GM08714 (cell line): ENCODE measurements at regions not wholly inside any gene's neighbourhood (a gene's known extent, or its start where the extent isn't known, plus 50 kb on each side); places are given as distances from the start of the nearest gene placed in this dataset.

Experiments
- H3K4me3 ChIP-seq: fragments of 200-500 bp; sonication (Bioruptor generic); 2 replicates; pipeline ENCODE4 v1.5.1; 2014; ENCODE audit warnings: mild to moderate bottlenecking, low read length, inconsistent platforms
- ZNF274 ChIP-seq: IDR thresholded peaks from 2 replicates; pipeline ENCODE4 v1.6.1; 2012; ENCODE audit warnings: mild to moderate bottlenecking, low read depth, low read length

DNA sequence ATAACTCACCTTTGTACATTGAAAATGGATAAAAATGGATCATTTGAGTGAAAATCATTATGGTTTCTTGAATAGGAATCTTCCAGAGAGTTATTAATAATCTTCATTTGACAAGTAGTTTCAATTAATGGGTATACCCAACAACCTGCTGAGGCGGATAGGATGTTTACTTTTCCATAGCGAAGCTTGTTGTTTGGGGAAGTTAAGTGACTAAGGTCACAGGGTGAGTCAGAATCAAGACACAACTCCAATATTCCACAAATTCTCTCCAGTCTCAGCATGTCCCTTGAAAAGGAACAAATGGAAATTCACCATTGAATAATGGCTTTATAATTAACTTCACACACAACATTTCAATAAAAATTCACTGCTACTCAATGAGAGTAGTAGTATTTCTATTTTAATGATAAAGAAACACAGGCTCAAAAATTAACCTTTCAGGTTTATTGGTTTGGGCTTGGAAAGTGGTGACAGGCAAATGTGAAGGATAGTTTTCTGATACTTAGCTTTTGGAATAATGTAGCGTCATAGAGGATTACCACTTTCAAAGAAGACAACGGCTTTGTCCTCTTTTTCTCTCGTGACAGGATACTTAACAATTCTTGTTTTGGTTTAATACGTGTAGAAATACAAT, 211.3 kb downstream of the GPD2 start:
- no peak for TF ChIP-seq ZNF274
- H3K4me3 ChIP-seq, result no peak overlapping the region

DNA sequence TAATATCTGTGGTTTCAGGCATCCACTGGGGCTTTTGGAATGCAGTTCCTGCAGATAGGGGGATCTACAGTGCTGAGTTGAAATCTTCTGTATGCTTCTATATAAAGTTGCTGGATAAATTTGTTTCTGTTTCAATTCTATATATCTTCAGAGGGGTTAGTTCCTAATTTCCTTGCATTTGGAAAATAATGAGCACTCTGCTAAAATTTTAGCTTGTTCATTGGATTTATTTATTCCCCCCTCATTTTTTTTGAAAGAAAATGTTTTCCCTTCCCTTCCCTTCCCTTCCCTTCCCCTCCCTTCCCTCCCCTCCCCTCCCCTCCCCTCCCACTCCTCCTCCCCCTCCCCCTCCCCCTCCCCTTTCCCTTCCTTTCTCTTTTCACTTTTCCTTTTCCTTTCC, 212.3 kb downstream of the GPD2 start:
- no peak overlapping the region for H3K4me3 ChIP-seq
- no peak for TF ChIP-seq ZNF274

DNA sequence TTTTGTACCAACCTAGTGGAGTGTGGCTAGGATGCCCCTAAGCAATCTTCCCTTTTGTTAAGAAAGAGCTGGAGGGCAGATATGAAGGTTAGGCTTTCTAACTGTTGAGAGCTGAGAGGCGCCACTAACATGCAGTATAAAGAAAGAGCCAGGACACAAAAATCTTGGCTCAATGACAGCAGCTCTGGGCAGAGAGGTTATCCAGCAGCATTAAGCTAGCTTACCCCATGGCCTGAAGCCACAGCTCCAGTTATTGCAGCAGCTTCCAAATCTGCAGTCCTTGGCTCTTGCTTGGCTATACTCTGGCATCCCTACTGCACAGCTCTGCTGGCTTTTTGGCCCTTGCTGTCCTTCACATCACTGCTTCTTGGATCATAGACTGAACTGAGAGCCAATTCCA, 213.4 kb downstream of the GPD2 start:
- no peak overlapping the region for H3K4me3 ChIP-seq
- no peak for TF ChIP-seq ZNF274

DNA sequence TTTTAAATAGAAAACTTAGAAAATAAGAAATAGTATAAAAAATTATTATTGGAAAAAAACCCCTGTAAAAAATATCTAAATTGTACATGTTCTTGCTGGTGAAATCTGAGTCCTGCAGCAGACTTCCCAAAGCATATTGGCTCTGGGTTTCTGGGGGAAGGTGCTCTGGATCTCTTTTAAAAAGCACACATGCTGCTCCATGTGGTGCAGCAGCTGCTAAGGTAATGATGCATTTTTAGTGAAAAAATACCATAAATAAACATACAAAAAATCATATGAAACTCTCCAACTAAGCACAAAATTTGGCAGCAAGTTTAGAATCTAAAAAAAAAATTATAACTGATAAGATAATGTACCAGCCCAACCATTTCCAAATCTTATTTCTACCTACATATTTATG, 216.5 kb downstream of the GPD2 start:
- H3K4me3 ChIP-seq, result no peak overlapping the region
- TF ChIP-seq ZNF274, result no peak

DNA sequence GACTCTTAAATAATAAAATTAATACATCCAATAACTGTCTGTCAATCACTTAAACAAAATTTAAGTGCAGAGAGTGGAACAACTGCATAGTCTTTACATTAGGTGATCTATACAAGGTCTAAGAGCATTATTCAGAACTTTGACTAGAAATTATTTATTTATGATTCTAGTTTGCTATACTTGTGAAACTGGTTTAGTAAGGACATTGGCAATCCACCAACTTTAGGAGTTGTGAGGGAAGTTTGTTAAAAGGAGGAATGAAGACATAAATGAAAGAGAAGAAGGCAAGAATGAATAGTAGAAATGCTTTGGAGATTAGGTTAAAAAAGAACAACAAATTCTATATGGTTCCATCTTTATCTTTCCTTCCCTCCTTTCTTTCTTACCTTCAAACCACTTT, 217.5 kb downstream of the GPD2 start:
- no peak overlapping the region for H3K4me3 ChIP-seq
- no peak for TF ChIP-seq ZNF274

DNA sequence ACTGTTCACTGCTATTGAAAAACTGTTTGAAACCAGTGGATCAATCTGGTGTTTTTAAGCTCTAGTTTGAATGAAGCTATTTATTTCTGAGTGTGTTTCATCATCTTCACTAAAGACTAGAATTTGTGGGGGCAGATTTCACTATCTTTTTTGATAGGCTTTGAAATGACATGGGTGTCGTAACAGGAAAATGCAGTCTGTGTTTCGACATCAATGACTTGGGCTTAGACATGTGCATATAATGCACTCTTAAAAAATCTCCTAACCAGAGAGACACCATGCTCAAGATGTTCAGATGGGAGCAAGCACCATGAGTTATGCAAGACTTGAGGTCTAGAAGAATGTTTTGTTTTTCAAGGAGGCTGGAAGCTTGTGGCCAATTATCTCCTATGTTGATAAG, 221.6 kb downstream of the GPD2 start:
- no peak overlapping the region for H3K4me3 ChIP-seq
- no peak for TF ChIP-seq ZNF274

DNA sequence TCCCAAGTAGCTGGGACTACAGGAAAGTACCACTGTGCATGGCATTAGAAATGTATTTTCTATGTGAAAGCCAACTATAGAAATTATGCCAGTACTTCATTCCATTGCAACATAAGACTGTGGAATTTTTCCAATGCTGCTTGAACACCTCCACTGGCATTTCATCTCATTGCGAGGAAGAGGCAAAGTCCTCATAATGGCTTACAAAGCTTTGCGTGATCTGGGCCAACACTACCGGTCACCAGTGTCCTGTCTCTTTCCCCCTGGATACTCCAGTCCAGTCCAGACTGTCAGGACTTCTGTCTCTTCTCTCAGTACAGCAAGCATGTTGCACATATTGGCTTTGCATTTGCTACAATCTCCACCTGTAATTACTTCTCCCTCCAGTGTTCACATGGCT, 223.5 kb downstream of the GPD2 start:
- TF ChIP-seq ZNF274, result no peak

DNA sequence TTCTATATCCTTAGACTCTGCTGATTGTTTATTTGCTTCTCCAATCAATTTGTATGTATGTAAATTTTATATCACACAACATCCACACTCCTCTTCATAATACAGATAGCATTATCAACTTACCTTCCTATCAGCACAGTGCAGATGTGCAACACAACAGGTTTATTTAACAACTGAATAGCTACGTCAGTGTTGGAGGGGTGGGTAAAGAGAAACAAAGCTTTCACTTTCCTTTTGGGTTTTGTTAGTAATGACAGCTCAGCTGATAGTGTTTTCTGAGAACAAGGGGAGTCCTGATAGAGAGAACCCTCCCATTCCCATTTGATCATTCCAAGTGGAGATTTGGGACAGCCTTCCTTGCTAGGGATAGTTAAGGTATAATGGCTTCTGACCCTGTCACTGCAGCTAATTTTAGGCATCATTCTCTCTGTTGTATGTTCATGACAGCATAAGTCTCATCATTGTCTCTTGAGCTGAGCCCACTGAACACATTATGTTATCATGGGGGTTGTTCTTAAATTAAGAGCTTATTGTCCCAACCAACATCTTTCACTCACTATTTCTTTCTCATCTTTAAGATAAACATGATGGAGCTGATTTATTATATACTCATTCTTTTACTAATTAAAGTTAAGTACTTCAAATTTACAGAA, 227.7 kb downstream of the GPD2 start:
- no peak overlapping the region for H3K4me3 ChIP-seq
- no peak for TF ChIP-seq ZNF274

More for the DNA sequence above, 223.5 kb downstream of the GPD2 start:
- H3K4me3 ChIP-seq, result no peak overlapping the region

DNA sequence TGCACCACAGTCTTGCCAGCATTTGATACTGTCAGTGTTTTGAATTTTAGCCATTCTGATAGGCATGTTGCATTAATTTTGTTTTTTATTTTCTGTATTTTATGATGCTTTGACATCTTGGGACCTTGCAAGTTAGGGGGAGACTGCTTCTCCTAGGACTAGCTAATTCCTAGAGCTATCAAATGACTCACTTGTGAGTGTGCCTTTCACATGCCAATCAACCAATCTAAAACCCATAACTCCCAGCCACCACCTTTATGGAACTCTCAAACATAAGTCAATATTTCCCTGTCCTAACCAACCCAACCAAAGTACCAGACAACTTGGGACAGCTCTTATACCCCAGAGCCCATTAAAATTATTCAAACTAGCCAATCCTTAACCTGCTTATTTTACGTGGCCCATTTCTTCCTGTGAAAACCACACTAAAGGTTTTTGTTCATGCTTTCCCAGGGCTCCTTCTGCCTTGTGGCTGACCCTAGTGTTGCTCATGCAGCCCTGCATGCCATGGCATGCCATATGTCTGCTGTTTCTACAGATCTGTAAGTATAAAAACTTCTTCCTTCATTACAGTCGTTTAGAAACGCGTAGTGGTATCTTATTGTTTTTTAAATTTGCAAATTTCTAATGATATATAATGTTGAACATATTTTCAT, 230.1 kb downstream of the GPD2 start:
- no peak overlapping the region for H3K4me3 ChIP-seq
- TF ChIP-seq ZNF274, result no peak

DNA sequence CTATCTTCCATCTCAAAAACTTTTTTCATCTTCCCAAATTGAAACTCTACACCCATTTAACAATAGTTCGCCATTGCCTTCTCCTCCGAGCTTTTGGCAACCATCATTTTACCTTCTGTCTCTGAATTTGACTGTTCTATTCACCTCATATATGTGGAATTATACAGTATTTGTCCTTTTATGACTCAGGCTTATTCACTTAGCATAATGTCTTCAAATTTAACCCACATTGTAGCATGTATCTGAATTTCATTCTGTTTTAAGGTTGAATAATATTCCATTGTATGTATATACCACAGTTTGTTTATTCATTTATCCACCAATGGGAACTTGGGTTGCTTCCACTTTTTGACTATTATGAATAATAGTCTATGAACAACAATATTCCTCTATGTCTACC, 233.9 kb downstream of the GPD2 start:
- H3K4me3 ChIP-seq, result no peak overlapping the region
- no peak for TF ChIP-seq ZNF274

DNA sequence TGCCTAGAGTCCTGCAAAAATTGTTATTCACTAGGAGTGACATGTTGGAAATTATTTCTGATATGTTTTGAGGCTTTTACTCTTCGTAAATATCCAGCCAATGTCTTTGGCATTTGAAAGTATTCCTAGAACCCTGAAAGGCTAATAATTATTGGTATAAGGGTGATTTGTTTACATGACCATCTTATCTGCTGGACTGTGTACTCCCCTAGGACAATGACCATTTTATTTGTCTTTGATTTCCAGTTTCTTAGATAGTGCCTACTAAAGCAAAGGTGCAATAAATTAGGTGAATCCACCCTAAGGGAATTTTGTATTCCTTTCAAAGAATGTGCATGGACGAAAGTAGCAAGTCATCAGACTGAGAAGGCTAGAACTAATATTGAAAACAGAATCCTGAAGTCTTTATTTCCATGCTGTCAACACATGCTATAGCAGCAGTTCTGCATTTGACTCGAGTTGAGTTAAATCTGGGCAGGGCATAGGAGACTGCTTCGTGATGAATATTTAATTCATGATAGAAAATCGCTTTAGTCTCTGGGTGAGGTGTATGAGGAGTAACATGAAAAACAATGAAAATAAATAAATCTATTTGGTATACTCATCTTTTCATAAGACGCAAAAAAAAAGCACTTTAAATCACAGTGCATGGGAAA, 235.7 kb downstream of the GPD2 start:
- TF ChIP-seq ZNF274, result no peak

DNA sequence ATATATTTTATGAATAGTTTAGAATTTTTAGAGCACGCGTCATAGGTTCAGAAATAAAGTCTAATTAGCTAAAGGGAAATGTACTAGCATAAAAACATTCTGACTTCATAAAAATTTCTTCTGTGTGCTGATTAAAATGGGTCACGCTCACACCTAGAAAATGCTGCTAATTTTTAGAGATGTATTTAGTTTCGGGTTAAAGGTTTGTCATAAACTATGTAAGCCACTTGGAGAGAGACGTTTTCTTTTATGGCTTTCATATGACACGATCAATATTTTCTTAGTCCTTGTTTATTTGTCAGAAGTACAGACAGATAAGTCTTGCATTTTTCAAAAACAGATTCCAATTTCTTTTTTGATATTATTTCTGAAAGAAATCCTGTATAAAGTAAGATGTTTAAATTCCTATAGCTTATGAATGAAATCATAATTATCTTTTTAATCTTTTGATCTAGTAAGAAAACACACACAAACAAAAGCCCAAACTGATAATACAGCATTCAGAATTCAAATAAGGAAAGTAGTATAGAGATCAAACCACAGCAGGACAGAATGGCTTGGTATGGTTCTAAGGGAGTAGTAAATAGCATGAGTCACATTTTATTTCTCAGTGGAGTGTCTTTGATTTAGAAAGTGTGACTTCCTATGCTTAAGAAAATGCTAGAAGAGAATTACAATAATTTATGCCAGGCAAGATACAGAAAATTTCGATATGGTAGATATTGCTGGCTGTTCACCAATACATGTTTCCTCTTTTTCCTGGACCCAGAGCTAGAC, 236.6 kb downstream of the GPD2 start:
- H3K4me3 ChIP-seq, result no peak overlapping the region
- TF ChIP-seq ZNF274, result no peak

More for the DNA sequence above, 235.7 kb downstream of the GPD2 start:
- H3K4me3 ChIP-seq, result no peak overlapping the region

DNA sequence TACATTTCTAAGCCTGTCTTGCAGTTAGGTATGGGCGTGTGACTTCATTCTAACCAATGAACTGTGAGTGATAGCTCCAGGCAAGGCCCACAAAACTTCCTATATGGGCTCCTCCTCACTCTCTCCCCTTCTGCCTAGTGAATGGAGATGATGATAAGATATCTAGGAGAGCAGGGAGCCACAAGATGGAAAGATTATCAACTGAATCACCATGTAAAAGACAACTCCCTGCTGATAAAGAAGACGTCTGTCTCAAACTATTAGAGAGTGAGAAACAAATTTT, 237.1 kb downstream of the GPD2 start:
- TF ChIP-seq ZNF274, result no peak
- no peak overlapping the region for H3K4me3 ChIP-seq

DNA sequence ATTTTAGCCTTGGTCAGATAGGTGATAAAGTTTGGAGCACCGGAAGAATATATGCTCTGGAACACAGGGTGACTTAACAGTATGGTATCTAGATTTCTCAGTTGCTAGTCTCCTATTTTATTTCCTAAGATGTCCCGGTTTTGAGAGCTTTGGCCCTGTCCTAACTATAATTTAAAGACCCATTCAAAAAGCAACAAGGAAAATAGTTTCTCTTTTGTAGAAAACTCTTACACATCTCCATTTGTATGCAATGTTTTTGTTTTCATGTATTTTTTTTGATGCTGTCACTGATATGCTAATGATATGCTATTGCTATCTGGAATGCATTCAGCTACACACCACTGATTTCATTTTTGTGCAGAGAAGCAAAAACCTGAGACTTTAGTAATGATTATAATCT, 237.8 kb downstream of the GPD2 start:
- no peak overlapping the region for H3K4me3 ChIP-seq
- no peak for TF ChIP-seq ZNF274
